Naive thymus-derived CD8-positive, alpha-beta T cell (primary cell): ENCODE measurements at regions not wholly inside any gene's neighbourhood (a gene's known extent, or its start where the extent isn't known, plus 50 kb on each side); places are given as distances from the start of the nearest gene placed in this dataset.
"Not testable (repeated sequence)": the region's sequence is repeated elsewhere in the genome, so short reads cannot be mapped to it uniquely, and the experiment has no call there.

ENCODE experiments used
- ATAC-seq, 2 donors: fragments of 150-1000 bp; cut with Tn5 transposase in 1 of 2; sonication (Bioruptor Pico), chemical (Tn5 transposase) in 1 of 2; 1 replicate in 1 of 2; 2 replicates in 1 of 2; pipeline ENCODE4 v1.10.0; 2021; ENCODE audit warnings: mild to moderate bottlenecking in 2 of 2, moderate library complexity in 2 of 2
- POLR2A ChIA-PET: fragments of 350-600 bp; sonication (Branson Sonifier 250); formaldehyde crosslinking; loops from one replicate; lab custom pipeline; 2021; ENCODE audit warnings: antibody characterized with exemption; lab: Charles Lee
- DNase-seq, 10 donors: peaks; one replicate each; pipeline versions ENCODE4 v3.0.0 to v3.0.0-alpha.2; 2020 to 2022
- H3K27ac Mint-ChIP-seq, 10 donors: one replicate each; pipeline ENCODE4 v1.8.0; 2020 to 2022; ENCODE audit warnings: mild to moderate bottlenecking in 10 of 10, mixed read lengths in 10 of 10, moderate library complexity in 4 of 10, inconsistent platforms in 1 of 10
- H3K27me3 Mint-ChIP-seq, 5 donors: one replicate each; pipeline ENCODE4 v1.8.0; 2021 to 2022; ENCODE audit warnings: mixed read lengths in 5 of 5
- H3K36me3 Mint-ChIP-seq, 3 donors: one replicate each; pipeline ENCODE4 v1.8.0; 2020 to 2022; ENCODE audit warnings: mixed read lengths in 3 of 3, mild to moderate bottlenecking in 2 of 3, inconsistent platforms in 1 of 3
- H3K4me1 Mint-ChIP-seq, 4 donors: one replicate each; pipeline ENCODE4 v1.8.0; 2021 to 2022; ENCODE audit warnings: mixed read lengths in 4 of 4
- H3K4me3 Mint-ChIP-seq, 10 donors: one replicate each; pipeline ENCODE4 v1.8.0; 2020 to 2022; ENCODE audit warnings: mild to moderate bottlenecking in 10 of 10, mixed read lengths in 10 of 10, moderate library complexity in 6 of 10, inconsistent platforms in 1 of 10
- H3K9me3 Mint-ChIP-seq, 9 donors: one replicate each; pipeline ENCODE4 v1.8.0; 2020 to 2022; ENCODE audit warnings: mixed read lengths in 9 of 9, mild to moderate bottlenecking in 3 of 9, inconsistent platforms in 1 of 9, moderate library complexity in 1 of 9

GRCh38 chr10:21373881-21374280 lies 151.6 kb downstream of the SKIDA1 start:
- H3K36me3 Mint-ChIP-seq, ATAC-seq, H3K27me3 Mint-ChIP-seq, POLR2A ChIA-PET, H3K9me3 Mint-ChIP-seq, DNase-seq: not testable (repeated sequence)
- Mint-ChIP-seq H3K27ac (peak overlapping the region in 5 of 10 donors; percentile 15 to 72 (median 41)), H3K4me3 (peak overlapping the region in 1 of 10 donors; percentile 22), H3K4me1 (peaks cover 6 to 20% (median 15%) of the 10 kb centered on the region in 4 donors)

GRCh38 chr10:21372651-21373410 lies 152.7 kb downstream of the SKIDA1 start:
- no peaks in the 10 kb centered on the region for H3K36me3 Mint-ChIP-seq
- H3K27me3 Mint-ChIP-seq: no peaks in the 10 kb centered on the region
- peak overlapping the region; percentile 36 to 70 (median 68) for H3K4me3 Mint-ChIP-seq
- ATAC-seq: peak; percentile 95 to 98
- POLR2A ChIA-PET: interaction anchor here (0.6 kb wide), 2 partner anchors 146 to 417 kb away, joined by 5 to 6 read pairs; no protein-coding TSS in a partner anchor
- peaks cover 6 to 20% (median 15%) of the 10 kb centered on the region in 4 donors for H3K4me1 Mint-ChIP-seq
- H3K9me3 Mint-ChIP-seq: no peaks in the 10 kb centered on the region
- DNase-seq: peak in 9 of 10 donors; percentile 1 to 68 (median 32)
- H3K27ac Mint-ChIP-seq: peak overlapping the region in 9 of 10 donors; percentile 52 to 93 (median 79)

GRCh38 chr10:21369697-21370096 lies 155.8 kb downstream of the SKIDA1 start:
- Mint-ChIP-seq H3K27ac (no peak overlapping the region), H3K36me3 (no peaks in the 10 kb centered on the region), H3K4me1 (peaks cover 8 to 20% (median 15%) of the 10 kb centered on the region in 4 donors), H3K9me3 (no peaks in the 10 kb centered on the region), H3K27me3 (peaks cover 0 to 4% (median 0%) of the 10 kb centered on the region in 5 donors), H3K4me3 (no peak overlapping the region)
- POLR2A ChIA-PET: no interaction called here
- no peak for ATAC-seq
- DNase-seq: no peak

GRCh38 chr10:21368728-21369425 lies 156.6 kb downstream of the SKIDA1 start:
- POLR2A ChIA-PET: no interaction called here
- Mint-ChIP-seq H3K36me3 (no peaks in the 10 kb centered on the region), H3K9me3 (no peaks in the 10 kb centered on the region), H3K27ac (peak overlapping the region in 1 of 10 donors; percentile 52), H3K4me3 (no peak overlapping the region), H3K4me1 (peaks cover 8 to 17% (median 14%) of the 10 kb centered on the region in 4 donors), H3K27me3 (peaks cover 0 to 4% (median 0%) of the 10 kb centered on the region in 5 donors)
- DNase-seq (no peak), ATAC-seq (no peak)

- Mint-ChIP-seq H3K4me3 (no peak overlapping the region), H3K27ac (no peak overlapping the region), H3K27me3 (peaks cover 0 to 4% (median 0%) of the 10 kb centered on the region in 5 donors), H3K36me3 (no peaks in the 10 kb centered on the region), H3K9me3 (no peaks in the 10 kb centered on the region), H3K4me1 (peaks cover 8 to 15% (median 10%) of the 10 kb centered on the region in 4 donors)
- ATAC-seq (no peak), DNase-seq (no peak)
- POLR2A ChIA-PET: no interaction called here
Observed at GRCh38 chr10:21368022-21368582, 157.4 kb downstream of the SKIDA1 start.

GRCh38 chr10:21366108-21366507 lies 159.4 kb downstream of the SKIDA1 start:
- H3K9me3 Mint-ChIP-seq, ATAC-seq, H3K36me3 Mint-ChIP-seq, H3K4me3 Mint-ChIP-seq, POLR2A ChIA-PET, H3K4me1 Mint-ChIP-seq, H3K27me3 Mint-ChIP-seq, DNase-seq, H3K27ac Mint-ChIP-seq: not testable (repeated sequence)

GRCh38 chr10:21364196-21365114 lies 161.0 kb downstream of the SKIDA1 start:
- Mint-ChIP-seq H3K36me3 (no peaks in the 10 kb centered on the region), H3K27me3 (peaks cover 0 to 4% (median 0%) of the 10 kb centered on the region in 5 donors), H3K9me3 (no peaks in the 10 kb centered on the region), H3K27ac (no peak overlapping the region), H3K4me3 (no peak overlapping the region), H3K4me1 (peaks cover 0 to 2% (median under 1%) of the 10 kb centered on the region in 4 donors)
- POLR2A ChIA-PET: no interaction called here
- ATAC-seq (no peak), DNase-seq (no peak)

GRCh38 chr10:21363731-21364104 lies 161.8 kb downstream of the SKIDA1 start:
- Mint-ChIP-seq H3K27ac (no peak overlapping the region), H3K4me1 (peaks cover 0 to 2% (median 0%) of the 10 kb centered on the region in 4 donors), H3K4me3 (no peak overlapping the region), H3K27me3 (peaks cover 0 to 4% (median 0%) of the 10 kb centered on the region in 5 donors), H3K9me3 (no peaks in the 10 kb centered on the region), H3K36me3 (no peaks in the 10 kb centered on the region)
- no peak for ATAC-seq
- no peak for DNase-seq
- POLR2A ChIA-PET: no interaction called here

GRCh38 chr10:21363092-21363730 lies 162.3 kb downstream of the SKIDA1 start:
- no peak for ATAC-seq
- POLR2A ChIA-PET: no interaction called here
- peaks cover 0 to 4% (median 0%) of the 10 kb centered on the region in 5 donors for H3K27me3 Mint-ChIP-seq

GRCh38 chr10:21359202-21359601 lies 166.3 kb downstream of the SKIDA1 start:
- POLR2A ChIA-PET: no interaction called here
- DNase-seq (no peak), ATAC-seq (no peak)
- Mint-ChIP-seq H3K27me3 (peaks cover 0 to 4% (median 2%) of the 10 kb centered on the region in 5 donors), H3K4me1 (peaks cover 0 to 2% (median 0%) of the 10 kb centered on the region in 4 donors), H3K4me3 (no peak overlapping the region), H3K27ac (no peak overlapping the region), H3K9me3 (no peaks in the 10 kb centered on the region), H3K36me3 (no peaks in the 10 kb centered on the region)

More at GRCh38 chr10:21363092-21363730, 162.3 kb downstream of the SKIDA1 start:
- Mint-ChIP-seq H3K36me3 (no peaks in the 10 kb centered on the region), H3K4me3 (no peak overlapping the region), H3K9me3 (no peaks in the 10 kb centered on the region), H3K4me1 (peaks cover 0 to 2% (median 0%) of the 10 kb centered on the region in 4 donors), H3K27ac (no peak overlapping the region)
- no peak for DNase-seq

- POLR2A ChIA-PET: no interaction called here
- DNase-seq (no peak), ATAC-seq (no peak)
- Mint-ChIP-seq H3K4me1 (peaks cover 0 to 2% (median 0%) of the 10 kb centered on the region in 4 donors), H3K4me3 (no peak overlapping the region), H3K27ac (no peak overlapping the region), H3K9me3 (peaks cover 0 to 5% (median 0%) of the 10 kb centered on the region in 9 donors), H3K27me3 (peaks cover 0 to 4% (median 2%) of the 10 kb centered on the region in 5 donors), H3K36me3 (no peaks in the 10 kb centered on the region)
Observed at GRCh38 chr10:21355591-21356011, 169.9 kb downstream of the SKIDA1 start.
